NT2/D1 (cell line): ENCODE measurements at regions not wholly inside any gene's neighbourhood (a gene's known extent, or its start where the extent isn't known, plus 50 kb on each side); places are given as distances from the start of the nearest gene placed in this dataset.

Source experiments
- DNase-seq: peaks from one replicate; pipeline ENCODE4 v3.0.0-alpha.2; 2011; ENCODE audit warnings: low read depth, low spot score
- H3K27me3 ChIP-seq: 2 replicates; pipeline ENCODE4 v1.6.0; 2011; ENCODE audit warnings: mild to moderate bottlenecking; ENCODE audit not compliant: insufficient read length, insufficient read depth
- H3K36me3 ChIP-seq: 2 replicates; pipeline ENCODE4 v1.6.1; 2011; ENCODE audit warnings: mild to moderate bottlenecking, low read length, mixed read lengths; ENCODE audit not compliant: insufficient read depth, insufficient read length
- H3K4me1 ChIP-seq: 2 replicates; pipeline ENCODE4 v1.5.1; 2011; ENCODE audit not compliant: insufficient read depth, insufficient read length
- H3K4me3 ChIP-seq: 2 replicates; pipeline ENCODE4 v1.5.1; 2011; ENCODE audit warnings: low read depth; ENCODE audit not compliant: insufficient read length
- H3K9ac ChIP-seq: 2 replicates; pipeline ENCODE4 v1.6.0; 2011; ENCODE audit warnings: low read depth; ENCODE audit not compliant: insufficient read length
- H3K9me3 ChIP-seq: 2 replicates; pipeline ENCODE4 v1.5.1; 2011; ENCODE audit warnings: mild to moderate bottlenecking, low read length; ENCODE audit not compliant: insufficient read depth
- SUZ12 ChIP-seq: IDR thresholded peaks from 2 replicates; pipeline ENCODE4 v1.6.1; 2011; ENCODE audit not compliant: insufficient read length, insufficient read depth; ENCODE audit errors: extremely low read depth
- YY1 ChIP-seq: IDR thresholded peaks from 2 replicates; pipeline ENCODE4 v1.6.1; 2011; ENCODE audit not compliant: insufficient read length, insufficient read depth
- ZNF274 ChIP-seq: IDR thresholded peaks from 2 replicates; pipeline ENCODE4 v1.6.1; 2011; ENCODE audit warnings: mild to moderate bottlenecking, low read depth, low read length

DNA sequence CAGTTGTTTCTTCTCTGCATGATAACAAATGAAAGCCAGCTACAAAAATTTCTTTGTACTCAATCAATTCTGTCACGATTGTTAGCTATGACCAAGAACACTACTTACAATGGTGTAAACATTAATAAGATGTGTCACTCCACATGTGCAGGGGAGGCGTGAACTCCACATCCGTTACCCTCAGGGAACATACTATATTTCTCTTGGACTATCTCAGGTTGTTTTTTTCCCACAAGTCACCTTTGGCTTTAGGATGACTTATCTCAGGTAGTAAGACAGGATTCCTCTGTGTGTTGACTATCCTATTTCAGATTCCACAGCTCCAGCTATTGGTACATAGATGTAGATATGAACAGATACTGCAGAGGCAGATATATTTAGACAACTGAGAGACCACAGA, 423.3 kb upstream of the GRM7 start:
- Histone ChIP-seq H3K9ac (no peak overlapping the region), H3K4me3 (no peak overlapping the region), H3K27me3 (no peaks in the 10 kb centered on the region), H3K9me3 (no peaks in the 10 kb centered on the region), H3K4me1 (no peaks in the 10 kb centered on the region), H3K36me3 (no peaks in the 10 kb centered on the region)
- TF ChIP-seq ZNF274, result no peak
- TF ChIP-seq SUZ12, result no peak
- TF ChIP-seq YY1, result no peak
- no peak for DNase-seq

- H3K9ac ChIP-seq, result no peak overlapping the region
- H3K9me3 ChIP-seq, result no peaks in the 10 kb centered on the region
- no peak for TF ChIP-seq SUZ12
- TF ChIP-seq YY1, result no peak
- no peak for TF ChIP-seq ZNF274
- no peak for DNase-seq
- no peak overlapping the region for H3K4me3 ChIP-seq
- no peaks in the 10 kb centered on the region for H3K4me1 ChIP-seq
- H3K36me3 ChIP-seq, result no peaks in the 10 kb centered on the region
- no peaks in the 10 kb centered on the region for H3K27me3 ChIP-seq
Measured at GRCh38 chr3:6438031-6438430, 422.9 kb upstream of the GRM7 start.

GRCh38 chr3:6439226-6439625, 421.7 kb upstream of the GRM7 start:
- H3K4me3 ChIP-seq, result no peak overlapping the region
- H3K9me3 ChIP-seq, result no peaks in the 10 kb centered on the region
- H3K27me3 ChIP-seq, result no peaks in the 10 kb centered on the region
- no peak overlapping the region for H3K9ac ChIP-seq
- DNase-seq, result no peak
- H3K4me1 ChIP-seq, result no peaks in the 10 kb centered on the region
- H3K36me3 ChIP-seq, result no peaks in the 10 kb centered on the region
- TF ChIP-seq SUZ12 (no peak), ZNF274 (no peak), YY1 (no peak)

- H3K9me3 ChIP-seq, result no peaks in the 10 kb centered on the region
- no peak overlapping the region for H3K4me3 ChIP-seq
- H3K36me3 ChIP-seq, result no peaks in the 10 kb centered on the region
- H3K4me1 ChIP-seq, result no peaks in the 10 kb centered on the region
- no peaks in the 10 kb centered on the region for H3K27me3 ChIP-seq
- no peak for DNase-seq
- TF ChIP-seq YY1, result no peak
- no peak for TF ChIP-seq SUZ12
- no peak for TF ChIP-seq ZNF274
- no peak overlapping the region for H3K9ac ChIP-seq
Measured at GRCh38 chr3:6439824-6440223, 421.1 kb upstream of the GRM7 start.

DNA sequence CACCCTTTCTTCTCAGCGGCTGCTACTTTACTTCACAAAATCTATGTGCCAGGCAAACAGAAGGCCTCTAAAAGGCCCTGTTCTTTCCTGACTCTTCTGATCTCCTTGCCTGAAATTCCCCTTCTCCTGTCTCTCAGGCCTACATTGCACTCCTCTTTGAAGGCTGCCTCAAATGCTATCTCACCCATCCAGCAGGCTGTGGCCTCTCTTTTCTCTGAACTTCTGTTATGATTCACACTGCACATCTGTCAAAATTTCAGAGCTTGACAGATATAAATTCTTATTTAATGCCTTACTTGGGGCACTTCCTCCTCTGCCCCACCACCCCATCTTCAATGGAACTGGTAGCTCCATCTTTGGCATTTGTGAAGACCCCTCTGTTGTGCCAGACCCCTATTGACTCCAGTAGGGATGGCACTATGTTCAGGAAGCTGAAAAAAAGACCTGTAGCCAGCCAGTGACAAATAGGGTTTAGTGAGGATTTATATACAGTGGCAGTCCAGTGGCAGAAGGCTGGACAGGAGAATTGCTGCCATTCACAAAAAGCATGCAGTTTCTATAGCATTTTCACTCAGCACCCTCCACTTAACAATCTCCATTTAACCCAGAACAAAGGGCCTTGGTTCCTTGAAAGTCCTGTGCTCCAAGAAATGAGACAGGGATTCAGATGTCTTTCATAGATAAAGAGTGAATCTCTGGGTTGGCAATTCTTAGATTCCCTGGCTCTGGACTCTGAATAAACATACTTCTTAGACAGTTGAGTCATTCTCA, 415.8 kb upstream of the GRM7 start:
- H3K9ac ChIP-seq, result no peak overlapping the region
- TF ChIP-seq SUZ12 (no peak), YY1 (no peak), ZNF274 (no peak)
- DNase-seq, result no peak
- H3K36me3 ChIP-seq, result no peaks in the 10 kb centered on the region
- no peaks in the 10 kb centered on the region for H3K27me3 ChIP-seq
- H3K4me1 ChIP-seq, result no peaks in the 10 kb centered on the region
- H3K9me3 ChIP-seq, result no peaks in the 10 kb centered on the region
- H3K4me3 ChIP-seq, result no peak overlapping the region

DNA sequence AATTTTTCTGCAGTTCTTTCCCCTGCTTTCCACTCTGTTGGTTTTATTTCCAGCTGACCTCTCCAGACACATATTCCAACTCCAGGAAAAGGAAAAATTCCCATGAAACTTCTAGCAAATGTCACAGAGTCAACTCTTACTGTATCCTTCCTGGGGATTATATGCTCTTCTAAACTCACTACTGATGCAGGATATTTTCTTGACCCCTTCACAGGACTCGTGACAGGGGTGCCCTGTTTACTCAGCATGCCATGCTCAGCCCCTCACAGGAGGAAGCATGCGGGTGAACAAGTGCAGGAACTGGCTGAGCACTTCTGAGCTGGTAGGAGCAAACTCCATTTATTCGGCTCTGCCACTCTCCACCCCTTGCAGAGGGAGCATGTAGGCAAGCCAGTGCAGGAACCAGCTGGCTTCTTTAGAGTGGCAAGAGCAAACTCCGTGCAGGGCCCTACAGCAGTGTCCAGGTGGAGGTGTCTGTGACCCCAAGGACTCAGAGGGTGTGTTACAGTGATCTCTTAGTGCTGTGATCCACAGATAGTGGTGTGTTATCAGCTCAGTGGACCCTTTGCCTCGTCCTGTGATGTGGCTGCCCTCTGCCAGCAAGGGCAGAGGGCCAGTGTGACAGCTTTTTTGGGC, 413.6 kb upstream of the GRM7 start:
- no peak for TF ChIP-seq ZNF274
- TF ChIP-seq SUZ12, result no peak
- TF ChIP-seq YY1, result no peak
- Histone ChIP-seq H3K27me3 (no peaks in the 10 kb centered on the region), H3K9me3 (no peaks in the 10 kb centered on the region), H3K9ac (no peak overlapping the region), H3K4me1 (no peaks in the 10 kb centered on the region), H3K36me3 (no peaks in the 10 kb centered on the region), H3K4me3 (no peak overlapping the region)
- no peak for DNase-seq

DNA sequence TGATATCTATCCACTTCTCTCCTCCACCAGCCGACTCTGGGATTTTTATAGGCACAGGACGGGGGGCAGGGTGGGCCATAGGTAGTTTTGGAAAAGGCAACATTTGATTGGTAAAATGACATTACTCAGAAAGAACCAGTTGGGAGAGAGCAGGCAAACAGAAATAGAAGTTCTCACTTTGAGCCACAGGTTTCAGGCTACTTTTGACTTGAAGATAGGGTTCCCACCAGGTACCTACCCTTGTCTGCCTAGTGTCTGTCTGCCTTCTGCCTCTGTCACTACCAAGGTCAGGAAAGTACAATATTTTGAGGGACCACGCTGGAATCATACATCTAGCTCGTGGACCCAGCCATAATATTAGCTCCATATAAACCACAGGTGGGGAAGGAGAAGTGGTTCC, 412.9 kb upstream of the GRM7 start:
- Histone ChIP-seq H3K9me3 (no peaks in the 10 kb centered on the region), H3K9ac (no peak overlapping the region), H3K36me3 (no peaks in the 10 kb centered on the region), H3K4me3 (no peak overlapping the region), H3K4me1 (no peaks in the 10 kb centered on the region), H3K27me3 (no peaks in the 10 kb centered on the region)
- no peak for DNase-seq
- no peak for TF ChIP-seq YY1
- TF ChIP-seq SUZ12, result no peak
- TF ChIP-seq ZNF274, result no peak
